Pancreas (tissue), 10 donors: ENCODE measurements at regions not wholly inside any gene's neighbourhood (a gene's known extent, or its start where the extent isn't known, plus 50 kb on each side); places are given as distances from the start of the nearest gene placed in this dataset.

Source experiments
- ATAC-seq, 4 donors: fragments of 200-7000 bp; cut with Tn5 transposase; one replicate each; pipeline versions ENCODE4 v1.8.0 to v1.9.1; 2020; ENCODE audit warnings: mild to moderate bottlenecking in 4 of 4, moderate library complexity in 4 of 4
- DNase-seq, 6 donors: peaks; one replicate each; pipeline ENCODE4 v3.0.0-alpha.2; 2020
- FAIRE-seq: peaks from 2 replicates; lab custom pipeline; 2012; peaks lifted over from hg19 to GRCh38; lab: Jason Lieb, UNC
- H3K27ac ChIP-seq, 4 donors: fragments of 200-600 bp; sonication (generic); 1 replicate in 3 of 4; 2 replicates in 1 of 4; pipeline versions ENCODE4 v1.5.0 to v1.8.0; 2020
- H3K27me3 ChIP-seq, 4 donors: fragments of 200-600 bp; one replicate each; pipeline ENCODE4 v1.8.0; 2021
- H3K36me3 ChIP-seq, 3 donors: fragments of 200-600 bp; sonication (generic) in 1 of 3; one replicate each; pipeline versions ENCODE4 v1.5.0 to v1.8.0; 2020 to 2021
- H3K4me1 ChIP-seq, 3 donors: fragments of 200-600 bp; one replicate each; pipeline ENCODE4 v1.8.0; 2021
- H3K4me3 ChIP-seq, 4 donors: fragments of 200-600 bp; sonication (generic) in 2 of 4; one replicate each; pipeline versions ENCODE4 v1.5.0 to v1.8.0; 2020 to 2021
- H3K9me3 ChIP-seq, 4 donors: fragments of 200-600 bp; one replicate each; pipeline ENCODE4 v1.8.0; 2021
- WGBS, 2 donors: extraction: QIAGEN DNeasy Blood & Tissue Kit; methylation state at CpG; one replicate each; pipeline ENCODE4 v1.1.7; 2013; 5-methylcytosine and 5-hydroxymethylcytosine counted together
- intact Hi-C, 3 donors: fragments of 100-400 bp; cut with DNase I; formaldehyde crosslinking; loops; one replicate each; pipeline versions ENCODE4 v1.11.1 to v1.14.2; 2022
- TF ChIP-seq, protein P1 (sequence below), 4 donors: fragments of 200-600 bp; sonication (generic) in 3 of 4; IDR thresholded peaks; one replicate each; pipeline versions ENCODE4 v1.5.0 to v1.8.0; 2021; ENCODE audit warnings: antibody characterized with exemption in 4 of 4
- donor health status: healthy with polysubstance abuse.
- donor health status: DM: no; HTN: no; CAD: no; lungs with moderate emphysema.
- donor health status: DM: no; HTN: no; CAD: no.
- donor health status: control.
- donor health status: control.
- donor health status: Bipolar disorder and iron deficiency.
- donor health status: DM: yes; HTN: yes; CAD: no.
- donor health status: DM: no; HTN: no; CAD: no.
- donor health status: DM: no; HTN: no; CAD: no.
- donor health status: DM: yes; HTN: yes; CAD: no.

GRCh38 chr18:69282371-69282770 is 118.3 kb upstream of the DOK6 start:
- Histone ChIP-seq H3K36me3 (no peaks in the 10 kb centered on the region), H3K27me3 (no peaks in the 10 kb centered on the region), H3K27ac (no peak overlapping the region), H3K4me1 (no peaks in the 10 kb centered on the region), H3K4me3 (no peak overlapping the region), H3K9me3 (no peaks in the 10 kb centered on the region)
- DNase-seq (no peak), FAIRE-seq (no peak), ATAC-seq (no peak)
- WGBS, 2 donors: 74 to 81% methylated on average over 3 of the region's 3 CpGs
- intact Hi-C loops: no loop called here
- TF ChIP-seq, protein P1, sequence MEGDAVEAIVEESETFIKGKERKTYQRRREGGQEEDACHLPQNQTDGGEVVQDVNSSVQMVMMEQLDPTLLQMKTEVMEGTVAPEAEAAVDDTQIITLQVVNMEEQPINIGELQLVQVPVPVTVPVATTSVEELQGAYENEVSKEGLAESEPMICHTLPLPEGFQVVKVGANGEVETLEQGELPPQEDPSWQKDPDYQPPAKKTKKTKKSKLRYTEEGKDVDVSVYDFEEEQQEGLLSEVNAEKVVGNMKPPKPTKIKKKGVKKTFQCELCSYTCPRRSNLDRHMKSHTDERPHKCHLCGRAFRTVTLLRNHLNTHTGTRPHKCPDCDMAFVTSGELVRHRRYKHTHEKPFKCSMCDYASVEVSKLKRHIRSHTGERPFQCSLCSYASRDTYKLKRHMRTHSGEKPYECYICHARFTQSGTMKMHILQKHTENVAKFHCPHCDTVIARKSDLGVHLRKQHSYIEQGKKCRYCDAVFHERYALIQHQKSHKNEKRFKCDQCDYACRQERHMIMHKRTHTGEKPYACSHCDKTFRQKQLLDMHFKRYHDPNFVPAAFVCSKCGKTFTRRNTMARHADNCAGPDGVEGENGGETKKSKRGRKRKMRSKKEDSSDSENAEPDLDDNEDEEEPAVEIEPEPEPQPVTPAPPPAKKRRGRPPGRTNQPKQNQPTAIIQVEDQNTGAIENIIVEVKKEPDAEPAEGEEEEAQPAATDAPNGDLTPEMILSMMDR (IDR thresholded peaks at IDR 0.05): no peak

- H3K4me3 ChIP-seq: no peak overlapping the region
- no peaks in the 10 kb centered on the region for H3K9me3 ChIP-seq
- no peak overlapping the region for H3K27ac ChIP-seq
- 76 to 83% methylated on average over 5 of the region's 5 CpGs for WGBS, 2 donors
- H3K27me3 ChIP-seq: no peaks in the 10 kb centered on the region
- intact Hi-C loops: no loop called here
- DNase-seq (no peak), FAIRE-seq (no peak), ATAC-seq (no peak)
- no peaks in the 10 kb centered on the region for H3K4me1 ChIP-seq
- H3K36me3 ChIP-seq: no peaks in the 10 kb centered on the region
- TF ChIP-seq, protein P1 (IDR thresholded peaks at IDR 0.05): no peak
Observed at GRCh38 chr18:69291044-69291443, 109.6 kb upstream of the DOK6 start.

DNA sequence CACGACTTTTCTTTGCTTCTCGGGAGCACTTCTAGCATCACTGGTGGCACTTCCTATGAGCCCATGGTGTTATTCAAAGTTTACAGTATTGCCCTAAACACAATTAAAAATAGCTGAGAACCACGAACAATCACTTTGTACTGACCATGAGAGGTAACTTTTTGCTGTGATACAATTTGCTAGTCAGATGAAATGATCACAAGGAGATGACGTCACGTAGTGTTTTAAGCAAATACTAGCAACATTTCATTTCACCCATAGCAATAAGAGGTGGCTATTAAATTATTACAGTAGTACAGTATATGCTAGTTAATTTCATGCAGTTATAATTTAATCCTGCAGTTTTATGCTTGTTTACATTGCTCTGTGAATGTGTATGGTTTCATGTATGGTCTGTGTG is 108.9 kb upstream of the DOK6 start:
- no peak overlapping the region for H3K27ac ChIP-seq
- H3K9me3 ChIP-seq: no peaks in the 10 kb centered on the region
- DNase-seq: no peak
- 63 to 80% methylated on average over 5 of the region's 5 CpGs for WGBS, 2 donors
- H3K27me3 ChIP-seq: no peaks in the 10 kb centered on the region
- intact Hi-C loops: no loop called here
- ATAC-seq: no peak
- H3K4me1 ChIP-seq: no peaks in the 10 kb centered on the region
- no peaks in the 10 kb centered on the region for H3K36me3 ChIP-seq
- TF ChIP-seq, protein P1 (IDR thresholded peaks at IDR 0.05): no peak
- FAIRE-seq: no peak
- no peak overlapping the region for H3K4me3 ChIP-seq

GRCh38 chr18:69300185-69300584 is 100.5 kb upstream of the DOK6 start:
- no peak for FAIRE-seq
- Histone ChIP-seq H3K4me3 (no peak overlapping the region), H3K9me3 (no peaks in the 10 kb centered on the region), H3K27me3 (no peaks in the 10 kb centered on the region), H3K36me3 (no peaks in the 10 kb centered on the region), H3K4me1 (no peaks in the 10 kb centered on the region), H3K27ac (no peak overlapping the region)
- no peak for DNase-seq
- ATAC-seq: no peak
- TF ChIP-seq, protein P1 (IDR thresholded peaks at IDR 0.05): no peak
- intact Hi-C loops: no loop called here
- 55 to 79% methylated on average over 3 of the region's 3 CpGs for WGBS, 2 donors

GRCh38 chr18:69308619-69309018 is 92.1 kb upstream of the DOK6 start:
- intact Hi-C loops: no loop called here
- Histone ChIP-seq H3K4me3 (no peak overlapping the region), H3K36me3 (no peaks in the 10 kb centered on the region), H3K27me3 (no peaks in the 10 kb centered on the region), H3K4me1 (no peaks in the 10 kb centered on the region), H3K9me3 (no peaks in the 10 kb centered on the region), H3K27ac (no peak overlapping the region)
- TF ChIP-seq, protein P1 (IDR thresholded peaks at IDR 0.05): no peak
- no peak for FAIRE-seq
- 52 to 67% methylated on average over 2 of the region's 2 CpGs for WGBS, 2 donors
- no peak for ATAC-seq
- DNase-seq: no peak
